ENCODE measurements at regions not wholly inside any gene's neighbourhood (a gene's known extent, or its start where the extent isn't known, plus 50 kb on each side); places are given as distances from the start of the nearest gene placed in this dataset.
"Not testable (repeated sequence)": the region's sequence is repeated elsewhere in the genome, so short reads cannot be mapped to it uniquely, and the experiment has no call there.

DNA sequence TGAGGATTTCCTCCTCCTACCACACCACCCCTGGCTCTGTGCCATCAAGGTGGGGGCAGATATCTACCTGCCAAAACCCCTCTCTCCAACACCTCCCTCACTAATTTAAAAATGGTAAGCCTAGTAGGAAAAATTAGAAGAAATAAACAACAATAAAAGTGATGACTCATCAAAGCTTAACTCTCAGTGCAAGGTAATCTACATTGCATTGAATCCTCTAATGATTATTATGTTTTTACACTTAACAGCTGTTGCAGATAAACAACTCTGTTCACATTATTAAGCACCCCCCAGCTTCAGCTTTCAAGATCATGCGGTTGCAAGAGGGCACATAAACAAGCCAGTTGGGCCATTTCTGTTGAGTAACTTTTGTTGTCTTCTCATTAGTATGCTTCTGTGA lies 396.1 kb upstream of the ATP11B start:
- in situ Hi-C loops (cut with HindIII; ENCODE audit: low sequenced_read_pairs), result no loop called here

DNA sequence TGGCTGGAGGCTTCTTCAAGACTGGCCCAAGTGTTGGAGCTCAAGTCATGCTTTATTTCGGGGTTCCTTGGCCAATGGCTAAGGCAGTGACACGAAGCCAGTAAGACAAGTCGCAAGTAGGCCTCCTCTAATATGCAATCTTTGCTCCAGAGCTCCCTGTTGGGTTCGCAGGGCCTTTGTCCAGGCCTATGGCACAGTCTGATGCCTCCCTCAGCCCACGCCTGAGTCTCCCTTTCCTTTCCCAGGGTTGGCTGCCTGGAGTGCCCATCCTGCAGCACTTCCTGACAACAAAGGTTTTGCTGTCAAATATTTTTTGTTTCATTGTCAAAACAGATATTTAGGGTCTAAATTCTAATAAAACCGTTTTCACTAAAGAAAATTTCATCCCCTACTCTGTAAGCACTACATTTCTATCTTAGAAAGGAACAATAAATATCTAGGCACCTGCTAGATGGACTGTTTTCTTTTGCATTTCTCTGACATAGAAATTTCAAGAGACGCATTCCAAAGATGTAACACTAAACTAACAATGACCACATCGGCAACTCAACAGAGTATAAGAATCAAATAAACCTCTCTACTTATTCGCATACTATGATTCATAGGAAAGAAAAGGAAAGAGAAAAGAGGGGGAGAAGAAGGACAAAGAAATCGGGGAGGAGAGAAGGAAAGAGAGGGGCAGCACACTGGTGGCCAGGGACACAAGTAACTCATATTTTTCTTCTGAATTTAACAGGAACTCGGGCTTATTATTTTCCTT lies 393.1 kb upstream of the ATP11B start:
- in situ Hi-C loops (cut with HindIII; ENCODE audit: low sequenced_read_pairs), result no loop called here
- DNase-seq (ENCODE audit: low spot score), result no peak

More for the DNA sequence above, 396.1 kb upstream of the ATP11B start:
- DNase-seq (ENCODE audit: low spot score), result no peak

DNA sequence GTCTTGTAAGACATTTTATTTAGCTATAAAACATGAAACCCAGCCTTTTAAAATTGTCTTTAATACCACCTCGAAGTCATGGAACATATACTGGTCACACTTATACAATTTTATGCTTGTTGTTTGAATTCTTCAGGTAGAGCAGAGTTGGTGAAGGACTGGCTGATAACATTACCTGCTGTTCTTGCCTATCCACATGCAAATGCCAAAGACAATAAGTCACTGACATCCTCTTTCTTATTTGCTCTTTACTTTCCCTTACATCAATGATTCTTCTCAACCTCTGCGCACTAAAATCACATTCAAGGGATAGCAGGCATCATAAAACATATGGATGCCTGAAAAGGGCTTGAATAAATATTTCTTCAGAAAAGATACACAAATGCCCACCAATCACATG lies 392.5 kb upstream of the ATP11B start:
- no peak for DNase-seq (ENCODE audit: low spot score)
- in situ Hi-C loops (cut with HindIII; ENCODE audit: low sequenced_read_pairs), result no loop called here

DNA sequence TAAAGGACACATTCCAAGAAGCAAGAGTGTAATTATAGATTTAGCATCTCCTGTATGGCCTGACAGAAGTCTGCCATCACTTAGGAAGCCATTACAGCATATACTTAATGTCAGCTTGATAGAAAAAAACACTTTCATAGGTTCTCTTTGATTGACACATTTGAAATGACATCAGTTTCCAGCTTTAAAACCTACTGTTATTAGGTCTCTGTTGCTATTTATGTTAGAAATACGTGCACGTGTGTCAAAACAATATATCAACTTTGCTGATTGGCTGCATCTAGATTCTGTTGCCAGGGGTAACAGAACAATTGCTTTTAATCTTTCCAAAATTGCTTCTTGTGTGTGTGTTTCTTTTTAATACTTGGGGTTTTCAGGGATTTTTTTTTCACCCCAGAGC lies 389.3 kb upstream of the ATP11B start:
- in situ Hi-C loops (cut with HindIII; ENCODE audit: low sequenced_read_pairs), result no loop called here
- no peak for DNase-seq (ENCODE audit: low spot score)

DNA sequence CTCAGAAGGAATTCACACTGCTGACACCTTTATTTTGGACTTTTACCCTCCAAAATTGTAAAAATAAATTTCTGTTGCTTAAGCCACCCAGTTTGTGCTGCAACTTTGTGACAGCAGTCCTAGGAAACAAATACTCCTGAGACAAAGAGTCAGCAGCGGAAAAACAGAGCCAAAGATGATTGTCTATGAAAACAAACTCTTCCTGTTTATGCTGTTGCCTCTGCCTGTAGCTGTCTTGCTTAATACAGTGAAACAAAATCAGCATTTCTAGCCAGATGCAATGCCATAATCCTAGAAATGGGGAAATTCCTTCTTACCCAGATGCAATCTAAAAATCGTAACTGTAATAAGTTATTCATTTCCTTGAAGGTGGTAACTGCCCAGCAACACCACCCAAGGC lies 387.5 kb upstream of the ATP11B start:
- DNase-seq (ENCODE audit: low spot score), result no peak
- in situ Hi-C loops (cut with HindIII; ENCODE audit: low sequenced_read_pairs), result no loop called here

DNA sequence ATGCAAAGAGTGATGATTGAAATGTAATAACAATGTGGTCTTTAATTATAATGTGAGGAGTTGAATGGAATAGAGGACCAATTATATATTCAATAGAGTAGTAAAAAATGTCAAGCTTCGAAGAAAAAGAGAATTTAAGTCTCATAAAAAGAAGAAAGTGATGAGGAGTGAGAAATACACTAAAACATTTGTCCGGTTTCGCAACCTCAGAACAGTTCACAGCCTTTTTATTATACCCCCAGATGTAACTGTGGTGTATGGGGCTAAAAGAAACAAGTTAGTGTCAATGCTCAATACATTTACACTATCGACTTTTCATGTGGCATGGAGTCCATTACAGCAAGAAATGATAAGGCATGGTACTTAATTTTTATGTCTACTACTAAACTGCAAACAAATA lies 386.5 kb upstream of the ATP11B start:
- DNase-seq (ENCODE audit: low spot score), result no peak
- in situ Hi-C loops (cut with HindIII; ENCODE audit: low sequenced_read_pairs), result no loop called here

DNA sequence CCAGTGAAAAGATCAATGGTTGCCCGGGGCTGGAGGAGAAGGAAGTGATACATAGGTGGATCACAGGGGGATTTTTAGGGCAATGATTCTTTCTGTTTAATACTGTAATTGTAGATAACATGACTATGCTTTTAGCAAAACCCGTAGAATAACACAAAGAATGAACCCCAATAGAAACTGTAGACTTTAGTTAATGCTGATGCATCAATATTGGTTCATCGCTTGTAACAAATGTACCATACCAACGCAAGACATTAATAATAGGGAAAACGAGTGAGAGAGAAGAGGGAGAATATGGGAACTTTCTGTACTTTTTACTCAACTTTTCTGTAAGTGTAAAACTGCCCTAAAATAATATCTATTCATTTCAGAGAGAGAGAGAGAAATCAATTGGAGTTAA lies 383.3 kb upstream of the ATP11B start:
- DNase-seq (ENCODE audit: low spot score), result no peak
- in situ Hi-C loops (cut with HindIII; ENCODE audit: low sequenced_read_pairs), result no loop called here

DNA sequence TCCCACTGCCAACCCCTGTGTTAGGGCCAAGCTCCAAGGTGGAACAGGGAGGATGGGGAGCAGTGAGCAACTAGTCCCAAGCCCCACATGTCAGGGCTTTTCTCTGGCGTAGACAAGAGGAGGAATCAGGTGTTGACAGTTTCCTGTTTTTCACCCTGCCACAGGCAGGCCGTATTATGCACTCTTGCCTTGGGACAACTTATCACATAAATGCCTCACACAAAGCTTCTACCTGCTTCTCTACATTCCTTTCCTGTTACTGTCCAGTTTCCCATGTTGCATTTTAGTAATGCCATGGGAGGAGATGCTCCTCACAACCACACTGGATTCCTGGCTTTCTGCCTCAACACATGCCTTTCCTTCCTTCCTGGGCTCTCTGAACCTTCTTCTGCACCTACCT lies 381.2 kb upstream of the ATP11B start:
- in situ Hi-C loops (cut with HindIII; ENCODE audit: low sequenced_read_pairs), result no loop called here
- DNase-seq (ENCODE audit: low spot score), result no peak

DNA sequence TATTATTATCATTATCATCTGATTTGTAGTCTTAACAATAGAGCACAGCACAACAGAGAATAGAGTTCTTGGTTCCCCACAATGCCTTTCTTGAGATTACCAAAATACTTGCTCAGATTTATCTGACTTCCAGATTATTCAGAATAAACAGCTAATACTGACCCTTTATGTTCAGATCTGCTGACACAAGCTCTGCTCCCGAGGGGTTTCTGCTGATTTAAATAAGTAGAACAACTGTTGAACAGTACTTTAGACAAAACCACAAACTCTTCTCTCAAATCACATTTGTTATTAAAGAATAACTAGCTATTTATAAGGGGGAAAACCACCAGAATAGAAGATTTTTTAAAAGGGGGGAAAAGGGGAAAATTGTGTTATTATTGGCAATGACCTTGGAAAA lies 380.2 kb upstream of the ATP11B start:
- in situ Hi-C loops (cut with HindIII; ENCODE audit: low sequenced_read_pairs), result no loop called here
- no peak for DNase-seq (ENCODE audit: low spot score)

DNA sequence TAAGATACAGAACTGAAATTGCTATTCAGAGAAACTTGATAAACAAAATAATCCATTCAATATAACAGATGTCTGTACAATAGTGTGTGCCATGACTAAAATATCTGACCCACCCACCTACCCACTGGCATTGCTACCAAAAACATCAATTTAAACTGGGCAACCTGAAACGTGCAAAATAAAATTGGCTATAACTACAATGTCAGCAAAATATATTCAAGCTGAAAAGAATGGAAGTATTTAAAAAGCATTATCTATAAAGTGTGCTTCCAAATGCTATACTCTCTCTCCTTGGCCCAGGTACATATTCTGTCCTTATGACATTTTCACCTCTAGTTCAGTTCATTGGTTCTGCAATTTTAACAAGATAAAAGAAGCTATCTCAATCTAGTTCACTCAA lies 379.6 kb upstream of the ATP11B start:
- in situ Hi-C loops (cut with HindIII; ENCODE audit: low sequenced_read_pairs), result no loop called here
- DNase-seq (ENCODE audit: low spot score), result no peak

DNA sequence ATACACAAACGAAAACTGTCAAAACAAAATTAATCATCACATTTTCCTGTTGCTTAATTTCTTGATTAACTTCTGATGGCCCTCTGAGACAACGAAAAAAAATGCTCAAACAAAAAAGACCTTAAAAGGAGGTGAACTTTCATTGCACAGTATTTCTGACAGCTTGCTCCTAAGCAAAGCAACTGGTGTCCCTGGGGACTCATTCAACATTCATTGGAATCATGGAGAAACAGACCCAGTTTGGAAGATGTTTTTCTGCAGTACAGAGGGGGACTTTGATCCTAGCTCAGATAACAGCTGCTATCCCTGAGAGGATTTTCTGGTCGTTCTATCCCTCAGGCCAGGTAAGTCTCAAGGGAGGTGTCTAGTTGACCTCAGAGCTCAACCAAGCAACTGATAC lies 378.7 kb upstream of the ATP11B start:
- no peak for DNase-seq (ENCODE audit: low spot score)
- in situ Hi-C loops (cut with HindIII; ENCODE audit: low sequenced_read_pairs), result no loop called here

DNA sequence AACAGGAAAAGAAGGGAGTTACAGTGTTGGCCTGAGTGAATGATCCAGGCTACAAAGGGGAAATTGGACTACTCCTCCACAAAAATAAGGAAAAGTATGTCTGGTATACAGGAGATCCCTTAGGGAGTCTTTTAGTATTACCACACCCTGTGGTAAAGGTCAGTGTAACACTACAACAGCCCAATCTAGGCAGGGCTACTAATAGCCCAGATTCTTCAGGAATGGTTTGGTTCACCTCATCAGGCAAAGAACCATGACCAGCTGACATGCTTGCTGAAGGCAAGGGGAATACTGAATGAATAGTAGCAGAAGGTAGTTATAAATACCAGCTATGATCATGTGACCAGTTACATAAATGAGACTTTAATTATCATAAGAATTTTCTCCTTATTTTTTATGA lies 372.6 kb upstream of the ATP11B start:
- in situ Hi-C loops (cut with HindIII; ENCODE audit: low sequenced_read_pairs), result no loop called here
- DNase-seq (ENCODE audit: low spot score), result no peak

DNA sequence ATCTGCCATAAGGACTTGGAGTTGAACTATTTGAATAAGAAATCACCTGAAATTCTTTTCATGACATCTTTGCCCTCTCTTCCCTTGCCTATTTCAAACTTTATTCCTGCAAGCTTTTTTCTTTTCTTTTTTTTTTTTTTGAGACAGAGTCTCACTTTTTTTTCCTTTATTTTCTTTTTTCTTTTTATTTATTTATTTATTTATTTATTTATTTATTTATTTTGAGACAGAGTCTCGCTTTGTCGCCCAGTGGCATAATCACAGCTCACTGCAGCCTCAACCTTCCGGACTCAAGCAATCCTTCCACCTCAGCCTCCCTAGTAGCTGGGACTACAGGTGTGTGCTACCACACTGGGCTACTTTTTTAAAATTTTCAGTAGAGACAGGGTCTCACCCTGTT lies 369.3 kb upstream of the ATP11B start:
- in situ Hi-C loops (cut with HindIII; ENCODE audit: low sequenced_read_pairs), result no loop called here
- DNase-seq (ENCODE audit: low spot score), result no peak

DNA sequence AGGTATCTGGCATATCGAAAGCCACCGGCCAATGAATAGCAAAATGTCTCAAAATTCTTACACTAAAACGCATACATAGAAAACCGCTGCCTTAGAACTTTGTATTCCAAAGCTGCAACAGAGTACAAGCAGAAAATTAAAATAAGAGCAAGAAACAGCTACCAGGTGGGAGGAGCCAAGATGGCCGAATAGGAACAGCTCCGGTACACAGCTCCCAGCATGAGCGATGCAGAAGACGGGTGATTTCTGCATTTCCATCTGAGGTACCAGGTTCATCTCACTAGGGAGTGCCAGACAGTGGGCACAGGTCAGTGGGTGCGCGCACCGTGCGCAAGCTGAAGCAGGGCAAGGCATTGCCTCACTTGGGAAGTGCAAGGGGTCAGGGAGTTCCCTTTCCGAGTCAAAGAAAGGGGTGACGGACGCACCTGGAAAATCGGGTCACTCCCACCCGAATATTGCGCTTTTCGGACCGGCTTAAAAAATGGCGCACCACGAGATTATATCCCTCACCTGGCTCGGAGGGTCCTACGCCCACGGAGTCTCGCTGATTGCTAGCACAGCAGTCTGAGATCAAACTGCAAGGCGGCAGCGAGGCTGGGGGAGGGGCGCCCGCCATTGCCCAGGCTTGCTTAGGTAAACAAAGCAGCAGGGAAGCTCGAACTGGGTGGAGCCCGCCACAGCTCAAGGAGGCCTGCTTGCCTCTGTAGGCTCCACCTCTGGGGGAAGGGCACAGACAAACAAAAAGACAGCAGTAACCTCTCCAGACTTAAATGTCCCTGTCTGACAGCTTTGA lies 367.2 kb upstream of the ATP11B start:
- in situ Hi-C loops (cut with HindIII; ENCODE audit: low sequenced_read_pairs); DNase-seq (ENCODE audit: low spot score): not testable (repeated sequence)

DNA sequence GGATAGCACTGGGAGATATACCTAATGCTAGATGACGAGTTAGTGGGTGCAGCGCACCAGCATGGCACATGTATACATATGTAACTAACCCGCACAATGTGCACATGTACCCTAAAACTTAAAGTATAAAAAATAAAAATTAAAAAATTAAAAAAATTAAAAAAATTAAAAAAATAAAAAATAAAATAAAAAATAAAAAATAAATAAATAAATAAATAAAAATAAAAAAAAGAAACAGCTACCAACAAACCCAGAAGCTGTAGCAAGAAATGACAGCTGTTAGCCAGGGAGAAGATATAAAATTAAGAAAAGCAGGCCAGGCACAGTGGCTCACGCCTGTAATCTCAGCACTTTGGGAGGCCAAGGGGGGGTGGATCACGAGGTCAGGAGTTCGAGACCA lies 361.3 kb upstream of the ATP11B start:
- DNase-seq (ENCODE audit: low spot score); in situ Hi-C loops (cut with HindIII; ENCODE audit: low sequenced_read_pairs): not testable (repeated sequence)

DNA sequence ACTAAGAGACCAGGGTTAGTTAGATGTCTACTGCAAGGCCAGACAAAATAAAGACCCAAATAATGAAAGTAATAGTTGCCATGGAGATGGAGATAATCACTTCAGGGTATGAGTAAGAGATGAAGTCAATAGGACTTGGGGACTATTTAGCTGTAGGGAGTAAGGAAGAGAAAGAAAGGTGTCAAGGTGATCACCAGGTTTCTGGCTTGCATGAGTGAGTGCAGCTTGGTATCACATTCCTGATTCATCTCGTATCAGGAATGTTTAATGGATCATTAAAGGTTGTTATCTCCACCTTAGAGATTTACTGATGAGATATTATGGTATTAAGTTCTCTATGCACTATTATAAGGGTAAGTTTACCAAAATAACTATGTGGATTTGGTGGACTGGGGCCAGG lies 357.4 kb upstream of the ATP11B start:
- in situ Hi-C loops (cut with HindIII; ENCODE audit: low sequenced_read_pairs), result no loop called here
- DNase-seq (ENCODE audit: low spot score), result no peak

DNA sequence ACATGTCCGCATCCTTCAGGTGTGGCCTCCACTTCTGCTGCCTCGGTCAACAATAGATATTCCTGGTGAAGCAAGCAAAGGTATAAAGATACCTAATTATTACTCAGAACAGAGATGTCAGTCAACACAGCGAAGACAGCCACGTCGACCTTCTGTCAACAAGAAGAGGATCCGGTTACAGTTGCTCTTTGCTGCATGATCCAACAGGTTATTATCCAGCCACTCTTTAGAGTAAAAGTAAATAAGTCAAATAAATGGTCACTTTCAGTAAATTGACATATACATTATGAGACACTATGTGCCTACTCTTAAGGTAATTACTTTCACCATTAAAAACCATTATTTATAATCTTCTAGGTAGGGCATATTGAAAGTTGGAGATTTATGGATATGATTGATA lies 356.8 kb upstream of the ATP11B start:
- in situ Hi-C loops (cut with HindIII; ENCODE audit: low sequenced_read_pairs), result no loop called here

DNA sequence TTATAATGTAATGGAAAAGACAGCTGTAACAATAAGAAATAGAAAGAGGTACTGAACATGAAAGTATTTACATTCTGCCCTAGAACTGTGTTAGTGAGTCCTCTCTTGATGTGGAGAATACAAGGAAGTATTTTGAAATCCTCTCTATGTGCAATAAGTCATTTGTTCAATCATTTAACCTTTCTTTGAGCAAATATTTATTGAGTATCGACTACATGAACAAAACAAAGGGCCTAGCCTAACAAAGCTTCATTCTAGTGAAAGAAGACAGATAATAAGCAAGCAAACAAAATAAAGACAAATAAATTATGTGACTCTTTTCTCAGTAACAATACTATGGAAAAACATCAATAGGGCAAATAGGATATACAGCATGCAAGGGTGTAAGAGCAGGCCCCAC lies 354.9 kb upstream of the ATP11B start:
- in situ Hi-C loops (cut with HindIII; ENCODE audit: low sequenced_read_pairs), result no loop called here
- no peak for DNase-seq (ENCODE audit: low spot score)

More for the DNA sequence above, 356.8 kb upstream of the ATP11B start:
- no peak for DNase-seq (ENCODE audit: low spot score)

DNA sequence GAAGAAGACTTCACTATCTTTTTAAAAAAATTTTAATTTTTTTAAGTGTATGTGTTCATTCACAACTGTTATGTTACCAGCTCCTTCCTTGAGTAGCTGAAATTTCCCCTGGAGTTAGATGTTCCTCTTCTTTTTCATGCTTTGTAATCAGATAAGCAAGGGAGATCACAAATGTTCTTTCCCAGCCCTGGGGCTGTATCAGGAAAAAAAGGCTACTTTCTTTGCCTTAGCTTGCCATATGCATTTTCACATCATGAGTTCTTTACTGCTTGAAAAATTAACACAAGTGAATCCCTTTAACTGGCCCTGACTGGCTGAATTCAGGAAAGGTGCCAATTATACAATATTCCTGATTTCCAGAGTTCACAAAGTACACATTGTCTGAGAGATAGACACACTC lies 353.2 kb upstream of the ATP11B start:
- no peak for DNase-seq (ENCODE audit: low spot score)
- in situ Hi-C loops (cut with HindIII; ENCODE audit: low sequenced_read_pairs), result no loop called here

DNA sequence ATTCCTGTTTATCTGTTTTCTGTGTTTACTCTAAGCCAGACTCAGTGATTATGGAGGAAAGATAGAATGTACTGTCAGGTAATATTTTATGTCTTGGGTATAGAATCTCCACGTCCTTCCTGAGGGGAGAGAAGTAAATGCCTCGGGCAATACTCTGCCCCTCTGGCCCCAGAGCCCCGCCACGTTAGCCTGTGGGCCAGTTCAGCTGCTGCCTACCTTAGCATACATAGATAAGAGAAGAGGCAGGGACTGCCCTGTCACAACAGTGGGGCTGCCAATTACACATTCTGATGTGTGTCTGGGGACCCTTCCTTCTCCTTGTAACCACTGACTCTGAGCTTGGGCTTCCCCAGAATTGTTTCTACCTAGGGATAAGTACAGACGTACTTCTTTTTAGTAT lies 347.7 kb upstream of the ATP11B start:
- in situ Hi-C loops (cut with HindIII; ENCODE audit: low sequenced_read_pairs), result no loop called here
- DNase-seq (ENCODE audit: low spot score), result no peak
